HepG2 (cell line): ENCODE measurements at regions not wholly inside any gene's neighbourhood (a gene's known extent, or its start where the extent isn't known, plus 50 kb on each side); places are given as distances from the start of the nearest gene placed in this dataset.

Experiments used
- ATAC-seq: fragments of 200-7000 bp; cut with Tn5 transposase; 3 replicates; pipeline ENCODE4 v1.9.1; 2020; ENCODE audit warnings: mild to moderate bottlenecking, moderate library complexity
- BruUV-seq: library from RNA; stranded (reverse); fragments of 400-500 nt; replicated peaks from 2 replicates; lab custom pipeline; 2021; lab: Mats Ljungman, UMichigan
- CTCF ChIA-PET: fragments of 300-600 bp; formaldehyde crosslinking; extraction: SDS; loops from one replicate; lab custom pipeline; 2021; ENCODE audit warnings: low total read pairs, inconsistent platforms, low intra/inter-chr PET ratio; lab: Yijun Ruan, JAX
- POLR2A ChIA-PET: fragments of 350-600 bp; sonication (Branson Sonifier 250); formaldehyde crosslinking; loops from one replicate; lab custom pipeline; 2020; ENCODE audit warnings: antibody characterized with exemption, inconsistent platforms; lab: Yijun Ruan, JAX
- DNase-seq: peaks from one replicate; pipeline ENCODE4 v3.0.0-alpha.2; 2015; ENCODE audit warnings: low spot score
- FAIRE-seq: peaks from 3 replicates; lab custom pipeline; 2011; peaks lifted over from hg19 to GRCh38; lab: Jason Lieb, UNC
- H2AFZ ChIP-seq: one replicate; pipeline ENCODE4 v1.6.1; 2011; ENCODE audit warnings: low read length, inconsistent platforms
- H3K27ac ChIP-seq: fragments of 300-600 bp; 3 replicates; pipeline ENCODE4 v1.8.0; 2011; ENCODE audit warnings: mixed run types, mild to moderate bottlenecking, mixed read lengths, low read length, inconsistent platforms; ENCODE audit not compliant: insufficient read depth; ENCODE audit errors: extremely low read length
- H3K27me3 ChIP-seq, 2 experiments: fragments of 200-600 bp in 1 of 2; 2 replicates in 1 of 2; 3 replicates in 1 of 2; pipeline versions ENCODE4 v1.6.0 to v1.8.0; 2011; ENCODE audit warnings: low read length in 2 of 2, mild to moderate bottlenecking in 2 of 2, moderate library complexity in 2 of 2, inconsistent platforms in 1 of 2; ENCODE audit not compliant: insufficient read depth in 2 of 2, control insufficient read depth in 1 of 2
- H3K36me3 ChIP-seq, 2 experiments: fragments of 200-600 bp in 1 of 2; replicated peaks in 1 of 2; 2 replicates in 1 of 2; 3 replicates in 1 of 2; pipeline versions ENCODE4 v1.5.1 to v1.8.0; 2011; ENCODE audit warnings: low read length in 2 of 2, inconsistent platforms in 1 of 2; ENCODE audit not compliant: insufficient read depth in 2 of 2, control insufficient read depth in 1 of 2
- H3K4me1 ChIP-seq: 2 replicates; pipeline ENCODE4 v1.5.1; 2012; ENCODE audit warnings: low read length, inconsistent platforms; ENCODE audit not compliant: insufficient read depth
- H3K4me2 ChIP-seq: 2 replicates; pipeline ENCODE4 v1.6.0; 2011; ENCODE audit warnings: low read depth, low read length, inconsistent platforms
- H3K4me3 ChIP-seq, 3 experiments: fragments of 200-600 bp in 1 of 3; sonication (generic), shearing (Covaris generic) in 1 of 3; replicated peaks in 1 of 3; 2 replicates each; pipeline ENCODE4 v1.5.1; 2011 to 2016; ENCODE audit warnings: low read length in 3 of 3, inconsistent platforms in 2 of 3, low read depth in 2 of 3, mild to moderate bottlenecking in 2 of 3, control low read depth in 1 of 3, mixed read lengths in 1 of 3; ENCODE audit not compliant: insufficient read depth in 1 of 3
- H3K79me2 ChIP-seq: one replicate; pipeline ENCODE4 v1.6.1; 2011; ENCODE audit warnings: low read length, inconsistent platforms; ENCODE audit not compliant: insufficient read depth
- H3K9ac ChIP-seq: 2 replicates; pipeline ENCODE4 v1.6.0; 2011; ENCODE audit warnings: mild to moderate bottlenecking, low read depth, low read length, inconsistent platforms; ENCODE audit not compliant: insufficient read depth
- H3K9me3 ChIP-seq: 2 replicates; pipeline ENCODE4 v1.5.1; 2012; ENCODE audit warnings: mild to moderate bottlenecking, low read length
- H4K20me1 ChIP-seq: 2 replicates; pipeline ENCODE4 v1.6.0; 2011; ENCODE audit warnings: inconsistent platforms, mild to moderate bottlenecking, low read length, moderate library complexity; ENCODE audit not compliant: insufficient read depth
- EEA1 ChIP-seq: sonication (generic); formaldehyde crosslinking; IDR thresholded peaks from 2 replicates; pipeline ENCODE4 v1.5.1; 2020; ENCODE audit warnings: mild to moderate bottlenecking, missing genetic modification reagents, borderline replicate concordance
- JUN ChIP-seq: sonication (generic); formaldehyde crosslinking; IDR thresholded peaks from 2 replicates; pipeline ENCODE4 v1.4.0; 2020; ENCODE audit warnings: mild to moderate bottlenecking, missing genetic modification reagents
- MTF2 ChIP-seq: sonication (generic); formaldehyde crosslinking; IDR thresholded peaks from 2 replicates; pipeline ENCODE4 v1.5.0; 2020; ENCODE audit warnings: missing genetic modification reagents, borderline replicate concordance
- SKI ChIP-seq: fragments of 450-650 bp; IDR thresholded peaks from one replicate; pipeline ENCODE4 v1.6.1; 2018; ENCODE audit warnings: mild to moderate bottlenecking; ENCODE audit not compliant: partially characterized antibody
- SOX13 ChIP-seq, 3 experiments: fragments of 450-650 bp in 1 of 3; sonication (generic) in 1 of 3; formaldehyde crosslinking in 1 of 3; IDR thresholded peaks in 2 of 3; conservative IDR thresholded peaks in 1 of 3; 2 replicates each; pipeline versions ENCODE4 v1.5.0 to v1.6.1; 2016 to 2020; ENCODE audit warnings: antibody characterized with exemption in 1 of 3, mild to moderate bottlenecking in 1 of 3, missing compliant biosample characterization in 1 of 3, missing genetic modification reagents in 1 of 3, moderate library complexity in 1 of 3
- TEAD2 ChIP-seq: sonication (generic); formaldehyde crosslinking; IDR thresholded peaks from 2 replicates; pipeline ENCODE4 v1.9.0; 2021; ENCODE audit warnings: missing genetic modification reagents
- ZFX ChIP-seq: sonication (generic); formaldehyde crosslinking; IDR thresholded peaks from 2 replicates; pipeline ENCODE4 v1.4.0; 2020; ENCODE audit warnings: mild to moderate bottlenecking, low read depth, missing genetic modification reagents, moderate library complexity
- ZNF331 ChIP-seq: sonication (generic); formaldehyde crosslinking; IDR thresholded peaks from 2 replicates; pipeline ENCODE4 v1.4.0; 2020; ENCODE audit warnings: missing genetic modification reagents
- ZNF484 ChIP-seq: sonication (generic); formaldehyde crosslinking; IDR thresholded peaks from 2 replicates; pipeline ENCODE4 v1.5.1; 2020; ENCODE audit warnings: mild to moderate bottlenecking, low read depth, missing genetic modification reagents, borderline replicate concordance
- ZNF577 ChIP-seq: sonication (generic); formaldehyde crosslinking; IDR thresholded peaks from 2 replicates; pipeline ENCODE4 v1.4.0; 2020; ENCODE audit warnings: mild to moderate bottlenecking, low read depth, missing genetic modification reagents, borderline replicate concordance
- WGBS: methylation state at CpG from one replicate; pipeline ENCODE4 v1.1.6; 2017; ENCODE audit warnings: low lambda C conversion rate; 5-methylcytosine and 5-hydroxymethylcytosine counted together
- in situ Hi-C: cut with HindIII; loops from 2 replicates; pipeline ENCODE4 v1.10.0; 2017; ENCODE audit warnings: low pct_unique_long_range_greater_than_20kb; ENCODE audit not compliant: extremely low pct_ligation_motif_present
- intact Hi-C: fragments of 100-400 bp; cut with micrococcal nuclease; formaldehyde crosslinking; loops from one replicate; pipeline ENCODE4 v1.10.0; 2022; ENCODE audit not compliant: unreplicated experiment
- TF ChIP-seq, protein P1 (sequence below): sonication (generic); formaldehyde crosslinking; IDR thresholded peaks from 2 replicates; pipeline ENCODE4 v1.8.1; 2023; ENCODE audit warnings: mild to moderate bottlenecking, moderate library complexity, missing genetic modification reagents
- TF ChIP-seq, protein P2 (sequence below): sonication (generic); formaldehyde crosslinking; IDR thresholded peaks from 2 replicates; pipeline ENCODE4 v1.5.1; 2020; ENCODE audit warnings: mild to moderate bottlenecking, missing genetic modification reagents, moderate library complexity
- TF ChIP-seq, protein P3 (sequence below): sonication (generic); formaldehyde crosslinking; IDR thresholded peaks from 2 replicates; pipeline ENCODE4 v1.5.1; 2020; ENCODE audit warnings: missing genetic modification reagents, mild to moderate bottlenecking, borderline replicate concordance
- TF ChIP-seq, protein P4 (sequence below): IDR thresholded peaks from 2 replicates; pipeline ENCODE4 v1.6.1; 2018; ENCODE audit warnings: missing genetic modification reagents

DNA sequence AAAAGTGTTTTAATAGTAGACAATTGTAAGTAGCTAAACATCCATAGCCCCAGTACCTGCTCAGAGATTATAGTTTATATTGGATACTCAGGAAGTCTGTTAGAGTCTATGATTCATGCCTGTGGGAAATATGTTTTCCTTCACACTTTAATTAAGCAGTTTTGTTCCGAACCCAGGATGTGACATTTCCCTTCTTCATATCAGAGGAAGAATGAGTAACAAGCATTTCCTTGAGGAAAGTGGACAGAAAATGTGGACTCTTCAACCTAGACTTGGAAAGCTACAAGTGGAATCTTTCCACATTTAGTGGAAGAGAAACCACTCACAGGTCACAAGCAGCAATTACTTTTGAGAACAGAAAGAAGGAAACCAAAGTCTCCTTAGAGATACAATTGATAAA, 419.4 kb downstream of the C4orf33 start:
- DNase-seq (no peak), ATAC-seq (no peak), FAIRE-seq (no peak)
- Histone ChIP-seq H3K4me1 (no peaks in the 10 kb centered on the region), H3K27ac (no peak overlapping the region), H3K79me2 (no peaks in the 10 kb centered on the region), H4K20me1 (no peaks in the 10 kb centered on the region), H3K4me3 (no peak overlapping the region), H3K36me3 (no peaks in the 10 kb centered on the region), H2AFZ (no peak overlapping the region), H3K9ac (no peak overlapping the region), H3K27me3 (no peaks in the 10 kb centered on the region), H3K4me2 (no peak overlapping the region), H3K9me3 (no peaks in the 10 kb centered on the region)
- no TSS peak for BruUV-seq
- TF ChIP-seq, protein P1, sequence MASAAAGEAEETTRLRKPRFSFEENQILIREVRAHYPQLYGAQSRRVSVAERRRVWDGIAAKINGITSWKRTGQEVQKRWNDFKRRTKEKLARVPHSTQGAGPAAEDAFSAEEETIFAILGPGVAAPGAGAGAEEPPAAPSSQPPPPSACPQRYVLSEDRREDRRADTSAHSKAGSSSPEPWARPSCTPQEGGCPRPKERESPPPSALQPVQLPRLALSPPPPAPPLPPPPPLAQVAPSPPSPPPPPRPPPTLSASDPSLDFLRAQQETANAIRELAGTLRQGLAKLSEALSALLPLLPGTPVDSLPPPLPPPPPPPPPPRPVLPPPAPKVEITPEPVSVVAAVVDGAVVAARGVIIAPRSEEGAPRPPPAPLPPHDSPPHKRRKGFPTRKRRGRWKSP: no peak
- no peak for TF ChIP-seq ZNF484 (CRISPR knock-in tag)
- TF ChIP-seq, protein P2, sequence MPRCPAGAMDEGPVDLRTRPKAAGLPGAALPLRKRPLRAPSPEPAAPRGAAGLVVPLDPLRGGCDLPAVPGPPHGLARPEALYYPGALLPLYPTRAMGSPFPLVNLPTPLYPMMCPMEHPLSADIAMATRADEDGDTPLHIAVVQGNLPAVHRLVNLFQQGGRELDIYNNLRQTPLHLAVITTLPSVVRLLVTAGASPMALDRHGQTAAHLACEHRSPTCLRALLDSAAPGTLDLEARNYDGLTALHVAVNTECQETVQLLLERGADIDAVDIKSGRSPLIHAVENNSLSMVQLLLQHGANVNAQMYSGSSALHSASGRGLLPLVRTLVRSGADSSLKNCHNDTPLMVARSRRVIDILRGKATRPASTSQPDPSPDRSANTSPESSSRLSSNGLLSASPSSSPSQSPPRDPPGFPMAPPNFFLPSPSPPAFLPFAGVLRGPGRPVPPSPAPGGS (CRISPR knock-in tag): no peak
- TF ChIP-seq TEAD2 (CRISPR knock-in tag): no peak
- no peak for TF ChIP-seq MTF2 (CRISPR knock-in tag)
- no peak for TF ChIP-seq ZFX (CRISPR knock-in tag)
- no peak for TF ChIP-seq ZNF331 (CRISPR knock-in tag)
- TF ChIP-seq, protein P3, sequence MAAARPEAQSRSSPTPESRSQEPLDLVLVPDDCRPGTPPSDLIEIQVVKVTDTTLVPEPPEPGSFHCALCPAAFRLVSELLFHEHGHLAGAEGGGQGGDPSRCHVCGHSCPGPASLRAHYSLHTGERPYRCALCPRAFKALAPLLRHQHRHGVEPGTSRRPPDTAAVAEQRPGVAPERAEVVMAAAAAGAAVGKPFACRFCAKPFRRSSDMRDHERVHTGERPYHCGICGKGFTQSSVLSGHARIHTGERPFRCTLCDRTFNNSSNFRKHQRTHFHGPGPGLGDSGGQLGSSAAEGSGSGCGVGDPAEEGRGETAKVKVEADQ (CRISPR knock-in tag): no peak
- TF ChIP-seq, protein P4, sequence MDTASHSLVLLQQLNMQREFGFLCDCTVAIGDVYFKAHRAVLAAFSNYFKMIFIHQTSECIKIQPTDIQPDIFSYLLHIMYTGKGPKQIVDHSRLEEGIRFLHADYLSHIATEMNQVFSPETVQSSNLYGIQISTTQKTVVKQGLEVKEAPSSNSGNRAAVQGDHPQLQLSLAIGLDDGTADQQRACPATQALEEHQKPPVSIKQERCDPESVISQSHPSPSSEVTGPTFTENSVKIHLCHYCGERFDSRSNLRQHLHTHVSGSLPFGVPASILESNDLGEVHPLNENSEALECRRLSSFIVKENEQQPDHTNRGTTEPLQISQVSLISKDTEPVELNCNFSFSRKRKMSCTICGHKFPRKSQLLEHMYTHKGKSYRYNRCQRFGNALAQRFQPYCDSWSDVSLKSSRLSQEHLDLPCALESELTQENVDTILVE: no peak
- TF ChIP-seq EEA1: no peak
- no peak for TF ChIP-seq SKI
- TF ChIP-seq JUN (CRISPR knock-in tag): no peak
- TF ChIP-seq SOX13 (IDR thresholded peaks at IDR 0.05): no peak
- TF ChIP-seq SOX13 (CRISPR knock-in tag; conservative IDR thresholded peaks at IDR 0.05 in 1 of 2, IDR thresholded peaks at IDR 0.05 in 1 of 2): no peak
- no peak for TF ChIP-seq ZNF577
- CTCF ChIA-PET: no interaction called here
- intact Hi-C loops: no loop called here
- POLR2A ChIA-PET: no interaction called here
- in situ Hi-C loops: no loop called here
- WGBS: 0% methylated on average over 1 of the region's 1 CpG
